Kidney epithelial cell (primary cell): ENCODE measurements at regions not wholly inside any gene's neighbourhood (a gene's known extent, or its start where the extent isn't known, plus 50 kb on each side); places are given as distances from the start of the nearest gene placed in this dataset.

Experiments
- DNase-seq: peaks from one replicate; pipeline ENCODE4 v3.0.0-alpha.2; 2010; ENCODE audit warnings: low read depth
- H3K27me3 ChIP-seq: 2 replicates; pipeline ENCODE4 v1.6.0; 2011; ENCODE audit warnings: low read length; ENCODE audit not compliant: control insufficient read depth, insufficient read depth
- H3K36me3 ChIP-seq: 2 replicates; pipeline ENCODE4 v1.5.1; 2011; ENCODE audit warnings: low read length; ENCODE audit not compliant: control insufficient read depth, insufficient read depth
- H3K4me3 ChIP-seq: 2 replicates; pipeline ENCODE4 v1.5.1; 2011; ENCODE audit warnings: low read depth, mild to moderate bottlenecking, control low read depth, low read length
- CTCF ChIP-seq: IDR thresholded peaks from 2 replicates; pipeline ENCODE4 v1.5.1; 2011; ENCODE audit warnings: mild to moderate bottlenecking, moderate library complexity, low read length, control low read depth, inconsistent platforms; ENCODE audit not compliant: insufficient read depth, poor library complexity, severe bottlenecking

DNA sequence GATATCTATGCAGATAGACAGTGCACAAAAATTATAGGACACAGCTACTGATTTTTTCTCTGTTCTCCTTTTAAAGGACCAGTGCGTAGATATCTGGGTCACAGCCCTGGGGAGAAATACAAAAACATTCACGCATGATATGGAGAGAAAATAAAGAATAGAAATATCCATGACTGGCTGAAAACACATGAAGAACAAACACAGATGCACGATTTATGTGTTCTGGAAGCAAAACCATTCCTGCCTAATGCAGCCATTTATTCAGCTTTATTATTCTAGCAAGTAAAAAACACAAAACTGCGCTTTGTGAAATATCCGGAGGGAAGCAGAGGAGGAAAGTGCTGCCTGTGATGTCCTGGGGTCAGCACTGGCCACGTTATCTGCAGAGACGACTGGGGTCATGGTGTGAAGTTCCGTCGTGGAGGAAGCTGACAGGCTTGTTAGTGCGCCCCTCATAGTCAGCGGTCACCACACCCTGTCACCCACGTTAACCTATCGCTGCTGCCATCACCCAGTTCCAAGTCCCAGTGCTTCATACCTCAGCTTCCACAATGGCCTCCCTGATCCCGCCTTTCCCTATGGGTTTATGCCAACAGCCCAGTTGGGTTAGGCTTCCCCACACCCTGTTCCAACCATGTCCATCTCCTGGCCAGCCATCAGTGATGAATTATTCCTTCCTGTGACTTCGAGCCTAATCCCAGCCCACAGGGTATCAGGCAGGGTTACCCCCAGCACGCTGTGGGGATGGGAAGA is 86.6 kb upstream of the RPS6KA2 start:
- no peak for TF ChIP-seq CTCF
- H3K4me3 ChIP-seq: no peak overlapping the region
- no peaks in the 10 kb centered on the region for H3K36me3 ChIP-seq
- DNase-seq: no peak
- no peaks in the 10 kb centered on the region for H3K27me3 ChIP-seq

GRCh38 chr6:166712286-166713228 is 85.5 kb upstream of the RPS6KA2 start:
- Histone ChIP-seq H3K4me3 (no peak overlapping the region), H3K36me3 (no peaks in the 10 kb centered on the region), H3K27me3 (no peaks in the 10 kb centered on the region)
- DNase-seq: no peak
- TF ChIP-seq CTCF: no peak

- DNase-seq: no peak
- Histone ChIP-seq H3K27me3 (no peaks in the 10 kb centered on the region), H3K36me3 (no peaks in the 10 kb centered on the region), H3K4me3 (no peak overlapping the region)
- TF ChIP-seq CTCF: no peak
Observed at GRCh38 chr6:166710084-166710483, 83.0 kb upstream of the RPS6KA2 start.

- H3K36me3 ChIP-seq: no peaks in the 10 kb centered on the region
- no peak for DNase-seq
- TF ChIP-seq CTCF: no peak
- no peaks in the 10 kb centered on the region for H3K27me3 ChIP-seq
- no peak overlapping the region for H3K4me3 ChIP-seq
Observed at GRCh38 chr6:166708460-166708859, 81.4 kb upstream of the RPS6KA2 start.

DNA sequence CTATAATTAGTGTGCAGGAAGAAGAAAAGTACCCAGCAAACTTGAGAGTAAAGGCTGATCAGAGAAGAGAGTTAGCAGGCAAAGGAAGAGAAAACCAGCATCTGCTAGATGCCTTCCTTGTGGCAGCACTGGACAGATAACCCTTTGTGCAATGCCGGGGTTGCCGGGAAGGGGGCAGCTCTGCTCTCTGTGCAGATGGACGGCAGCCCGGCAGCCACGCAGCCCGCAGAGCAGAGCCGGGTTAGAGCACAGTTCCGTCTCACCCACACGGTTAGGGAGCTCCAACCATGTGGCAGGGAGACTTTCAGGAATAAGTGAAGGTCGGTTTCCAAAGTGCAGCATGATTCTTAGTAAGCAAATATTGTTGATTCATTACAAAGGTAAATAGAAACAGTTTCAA is 80.0 kb upstream of the RPS6KA2 start:
- H3K4me3 ChIP-seq: no peak overlapping the region
- no peaks in the 10 kb centered on the region for H3K27me3 ChIP-seq
- TF ChIP-seq CTCF: peak; percentile 75
- DNase-seq: no peak
- no peaks in the 10 kb centered on the region for H3K36me3 ChIP-seq
